ENCODE measurements at regions not wholly inside any gene's neighbourhood (a gene's known extent, or its start where the extent isn't known, plus 50 kb on each side); places are given as distances from the start of the nearest gene placed in this dataset.

- Mint-ChIP-seq H3K36me3 (ENCODE audit: low read depth) (peaks cover 3% of the 10 kb centered on the region), H3K9me3 (ENCODE audit: low read depth) (peaks cover 3% of the 10 kb centered on the region), H3K27ac (ENCODE audit: unreplicated experiment) (no peak overlapping the region), H3K4me1 (ENCODE audit: low read depth) (no peaks in the 10 kb centered on the region), H3K4me3 (ENCODE audit: unreplicated experiment) (no peak overlapping the region), H3K27me3 (ENCODE audit: low read depth) (peaks cover 66% of the 10 kb centered on the region)
- DNase-seq (ENCODE audit: low spot score), result no peak
- TF ChIP-seq CTCF (IDR thresholded peaks at IDR 0.05), result no peak
Measured at GRCh38 chr17:36807496-36808179, 129.6 kb upstream of the LHX1 start.

GRCh38 chr17:36808180-36808661, 129.1 kb upstream of the LHX1 start:
- no peaks in the 10 kb centered on the region for H3K4me1 Mint-ChIP-seq (ENCODE audit: low read depth)
- peaks cover 3% of the 10 kb centered on the region for H3K9me3 Mint-ChIP-seq (ENCODE audit: low read depth)
- no peak for TF ChIP-seq CTCF (IDR thresholded peaks at IDR 0.05)
- H3K36me3 Mint-ChIP-seq (ENCODE audit: low read depth), result peaks cover 3% of the 10 kb centered on the region
- H3K4me3 Mint-ChIP-seq (ENCODE audit: unreplicated experiment), result peak overlapping the region; percentile 65
- no peak overlapping the region for H3K27ac Mint-ChIP-seq (ENCODE audit: unreplicated experiment)
- H3K27me3 Mint-ChIP-seq (ENCODE audit: low read depth), result peaks cover 67% of the 10 kb centered on the region
- no peak for DNase-seq (ENCODE audit: low spot score)

GRCh38 chr17:36812762-36813161, 124.5 kb upstream of the LHX1 start:
- DNase-seq (ENCODE audit: low spot score), result no peak
- peaks cover 72% of the 10 kb centered on the region for H3K27me3 Mint-ChIP-seq (ENCODE audit: low read depth)
- no peak overlapping the region for H3K4me3 Mint-ChIP-seq (ENCODE audit: unreplicated experiment)
- H3K4me1 Mint-ChIP-seq (ENCODE audit: low read depth), result no peaks in the 10 kb centered on the region
- H3K36me3 Mint-ChIP-seq (ENCODE audit: low read depth), result no peaks in the 10 kb centered on the region
- H3K9me3 Mint-ChIP-seq (ENCODE audit: low read depth), result no peaks in the 10 kb centered on the region
- no peak for TF ChIP-seq CTCF (IDR thresholded peaks at IDR 0.05)
- H3K27ac Mint-ChIP-seq (ENCODE audit: unreplicated experiment), result no peak overlapping the region

DNA sequence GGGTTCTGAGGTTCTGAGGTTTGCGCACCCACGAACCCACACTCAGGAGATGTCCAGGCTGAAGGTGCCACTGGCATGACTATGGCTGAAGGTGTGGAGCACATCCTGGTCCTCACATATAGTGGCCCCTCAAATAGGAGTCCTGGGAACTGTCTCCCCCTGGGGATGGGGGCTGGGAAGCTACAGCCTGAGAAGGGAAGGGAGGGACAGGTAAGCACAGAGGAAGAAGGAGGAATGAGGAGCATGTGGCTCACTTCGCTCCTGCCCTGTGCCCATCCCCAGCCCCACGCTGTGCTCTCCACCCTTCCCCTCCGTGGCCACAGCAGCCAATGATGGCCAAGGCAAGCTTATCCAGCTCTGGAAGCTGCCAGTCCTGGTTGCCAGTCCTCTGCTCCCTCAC, 123.9 kb upstream of the LHX1 start:
- Mint-ChIP-seq H3K9me3 (ENCODE audit: low read depth) (no peaks in the 10 kb centered on the region), H3K4me3 (ENCODE audit: unreplicated experiment) (no peak overlapping the region), H3K27ac (ENCODE audit: unreplicated experiment) (no peak overlapping the region), H3K4me1 (ENCODE audit: low read depth) (no peaks in the 10 kb centered on the region), H3K27me3 (ENCODE audit: low read depth) (peaks cover 70% of the 10 kb centered on the region), H3K36me3 (ENCODE audit: low read depth) (no peaks in the 10 kb centered on the region)
- no peak for TF ChIP-seq CTCF (IDR thresholded peaks at IDR 0.05)
- no peak for DNase-seq (ENCODE audit: low spot score)

DNA sequence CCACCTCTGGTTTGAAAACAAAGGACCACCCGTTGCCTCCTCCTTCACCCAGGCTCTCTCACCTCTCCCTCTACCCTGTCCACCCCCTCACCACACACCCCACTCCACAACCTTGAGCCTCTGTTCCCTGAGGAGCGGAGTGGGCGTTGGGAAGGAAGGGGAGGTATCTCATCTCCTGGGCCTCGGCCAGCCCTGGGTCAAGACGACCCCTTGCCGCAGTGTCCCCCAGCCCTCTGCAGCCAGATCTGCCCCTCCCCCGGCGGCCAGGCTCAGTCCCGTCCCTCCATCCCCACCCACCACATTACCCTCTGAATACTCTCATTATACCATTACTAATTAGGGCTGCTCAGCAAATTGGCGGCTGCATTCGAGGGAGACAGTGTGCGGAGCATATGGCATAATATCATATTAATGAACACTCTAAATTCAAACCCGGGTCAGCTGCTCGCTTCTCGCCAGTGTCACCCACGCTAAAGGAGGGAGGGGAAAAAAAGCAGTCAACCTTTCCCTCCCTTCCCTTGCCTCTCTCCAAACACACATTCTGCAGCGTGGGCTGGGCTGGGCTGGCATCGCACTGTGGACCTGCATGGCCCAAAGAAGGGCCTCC, 123.2 kb upstream of the LHX1 start:
- H3K36me3 Mint-ChIP-seq (ENCODE audit: low read depth), result no peaks in the 10 kb centered on the region
- no peaks in the 10 kb centered on the region for H3K4me1 Mint-ChIP-seq (ENCODE audit: low read depth)
- peaks cover 71% of the 10 kb centered on the region for H3K27me3 Mint-ChIP-seq (ENCODE audit: low read depth)
- no peaks in the 10 kb centered on the region for H3K9me3 Mint-ChIP-seq (ENCODE audit: low read depth)
- no peak for TF ChIP-seq CTCF (IDR thresholded peaks at IDR 0.05)
- no peak for DNase-seq (ENCODE audit: low spot score)
- H3K4me3 Mint-ChIP-seq (ENCODE audit: unreplicated experiment), result no peak overlapping the region
- H3K27ac Mint-ChIP-seq (ENCODE audit: unreplicated experiment), result no peak overlapping the region
